ENCODE measurements at regions not wholly inside any gene's neighbourhood (a gene's known extent, or its start where the extent isn't known, plus 50 kb on each side); places are given as distances from the start of the nearest gene placed in this dataset.

GRCh38 chr12:16670456-16671050 lies 64.6 kb upstream of the LMO3 start:
- Histone ChIP-seq H3K4me1 (ENCODE audit: insufficient read depth, low read length) (no peaks in the 10 kb centered on the region), H3K9me3 (ENCODE audit: low read length) (no peaks in the 10 kb centered on the region), H3K27me3 (ENCODE audit: control insufficient read depth in 1 of 2, insufficient read depth in 2 of 2, low read length in 2 of 2) (no peaks in the 10 kb centered on the region), H3K36me3 (ENCODE audit: insufficient read depth, low read length) (no peaks in the 10 kb centered on the region), H3K9ac (ENCODE audit: low read length) (no peak overlapping the region), H3K27ac (ENCODE audit: low read depth, low read length) (no peak overlapping the region), H3K4me3 (ENCODE audit: low read depth in 1 of 2, low read length in 2 of 2) (no peak overlapping the region)

GRCh38 chr12:16669756-16670155 lies 63.8 kb upstream of the LMO3 start:
- no peak overlapping the region for H3K4me3 ChIP-seq (ENCODE audit: low read depth in 1 of 2, low read length in 2 of 2)
- no peaks in the 10 kb centered on the region for H3K36me3 ChIP-seq (ENCODE audit: insufficient read depth, low read length)
- no peaks in the 10 kb centered on the region for H3K9me3 ChIP-seq (ENCODE audit: low read length)
- H3K27ac ChIP-seq (ENCODE audit: low read depth, low read length) = no peak overlapping the region
- no peaks in the 10 kb centered on the region for H3K4me1 ChIP-seq (ENCODE audit: insufficient read depth, low read length)
- H3K27me3 ChIP-seq (ENCODE audit: control insufficient read depth in 1 of 2, insufficient read depth in 2 of 2, low read length in 2 of 2) = no peaks in the 10 kb centered on the region
- H3K9ac ChIP-seq (ENCODE audit: low read length) = no peak overlapping the region

GRCh38 chr12:16668198-16668597 lies 62.2 kb upstream of the LMO3 start:
- H3K36me3 ChIP-seq (ENCODE audit: insufficient read depth, low read length) = no peaks in the 10 kb centered on the region
- no peaks in the 10 kb centered on the region for H3K27me3 ChIP-seq (ENCODE audit: control insufficient read depth in 1 of 2, insufficient read depth in 2 of 2, low read length in 2 of 2)
- H3K9me3 ChIP-seq (ENCODE audit: low read length) = no peaks in the 10 kb centered on the region
- no peak overlapping the region for H3K9ac ChIP-seq (ENCODE audit: low read length)
- no peak overlapping the region for H3K4me3 ChIP-seq (ENCODE audit: low read depth in 1 of 2, low read length in 2 of 2)
- H3K27ac ChIP-seq (ENCODE audit: low read depth, low read length) = no peak overlapping the region
- no peaks in the 10 kb centered on the region for H3K4me1 ChIP-seq (ENCODE audit: insufficient read depth, low read length)

- no peak overlapping the region for H3K9ac ChIP-seq (ENCODE audit: low read length)
- no peak overlapping the region for H3K27ac ChIP-seq (ENCODE audit: low read depth, low read length)
- H3K36me3 ChIP-seq (ENCODE audit: insufficient read depth, low read length) = no peaks in the 10 kb centered on the region
- no peaks in the 10 kb centered on the region for H3K4me1 ChIP-seq (ENCODE audit: insufficient read depth, low read length)
- H3K9me3 ChIP-seq (ENCODE audit: low read length) = no peaks in the 10 kb centered on the region
- no peak overlapping the region for H3K4me3 ChIP-seq (ENCODE audit: low read depth in 1 of 2, low read length in 2 of 2)
- H3K27me3 ChIP-seq (ENCODE audit: control insufficient read depth in 1 of 2, insufficient read depth in 2 of 2, low read length in 2 of 2) = no peaks in the 10 kb centered on the region
These were observed 52.7 kb upstream of the LMO3 start for GRCh38 chr12:16658699-16659098.

Measured in muscle layer of colon (tissue), 2 donors.